T-helper 9 cell (primary cell): ENCODE measurements at regions not wholly inside any gene's neighbourhood (a gene's known extent, or its start where the extent isn't known, plus 50 kb on each side); places are given as distances from the start of the nearest gene placed in this dataset.
"Not testable (repeated sequence)": the region's sequence is repeated elsewhere in the genome, so short reads cannot be mapped to it uniquely, and the experiment has no call there.

Source experiments
- DNase-seq: peaks from one replicate; pipeline ENCODE4 v3.0.0-alpha.2; 2020

DNA sequence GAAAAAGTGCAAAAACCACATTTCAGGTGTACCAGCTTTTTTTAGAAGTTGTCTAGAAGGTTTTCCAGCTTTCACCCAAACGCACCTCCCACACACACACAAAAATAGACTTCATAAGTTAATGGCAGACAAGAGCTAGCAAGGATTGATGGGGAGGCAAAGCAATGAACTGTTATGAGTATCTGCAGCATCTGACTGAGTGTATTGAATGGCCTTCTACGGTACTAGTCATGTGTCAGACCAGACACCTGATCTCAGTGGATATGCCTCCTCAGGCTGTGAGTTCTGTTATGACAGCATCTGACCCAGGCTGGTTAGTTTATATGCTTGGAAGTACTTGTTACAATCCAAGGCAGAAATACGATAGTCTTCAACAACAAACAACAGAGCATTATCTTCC, 406.1 kb upstream of the AUTS2 start:
- DNase-seq: no peak

DNA sequence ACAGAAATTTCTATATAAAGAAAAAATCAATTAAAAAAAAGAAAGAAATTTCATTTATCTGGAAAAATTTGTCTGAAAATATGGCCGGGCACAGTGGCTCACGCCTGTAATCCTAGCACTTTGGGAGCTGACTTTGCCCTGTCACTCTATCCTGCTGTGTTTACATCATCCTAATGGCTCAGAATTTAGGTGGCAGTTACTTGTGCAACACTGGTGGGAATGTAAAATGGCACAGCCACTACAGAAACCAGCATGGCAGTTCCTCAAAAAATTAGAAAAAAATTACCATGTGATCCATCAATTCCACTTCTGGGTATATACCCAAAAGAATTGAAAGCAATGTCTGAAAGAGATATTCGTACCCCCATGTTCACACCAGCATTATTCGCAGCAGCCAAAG, 405.2 kb upstream of the AUTS2 start:
- no peak for DNase-seq

DNA sequence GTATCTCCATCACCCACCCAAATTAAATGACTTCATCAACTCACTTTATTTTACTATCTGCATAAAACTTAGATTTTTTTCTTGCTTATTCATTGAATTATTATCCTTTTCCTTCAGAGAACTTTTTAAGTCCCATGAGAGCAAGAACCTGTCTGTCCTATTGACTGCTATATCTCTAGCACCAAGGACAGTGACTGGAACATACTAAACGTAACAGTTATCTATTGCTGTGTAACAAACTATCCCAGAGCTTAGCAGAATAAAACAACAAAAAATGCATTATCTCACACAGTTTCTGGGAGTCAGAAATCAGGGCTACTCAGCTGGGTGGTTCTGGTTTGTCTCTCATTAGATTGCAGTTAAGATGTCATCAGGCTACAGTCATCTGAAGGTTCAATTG, 401.7 kb upstream of the AUTS2 start:
- no peak for DNase-seq

DNA sequence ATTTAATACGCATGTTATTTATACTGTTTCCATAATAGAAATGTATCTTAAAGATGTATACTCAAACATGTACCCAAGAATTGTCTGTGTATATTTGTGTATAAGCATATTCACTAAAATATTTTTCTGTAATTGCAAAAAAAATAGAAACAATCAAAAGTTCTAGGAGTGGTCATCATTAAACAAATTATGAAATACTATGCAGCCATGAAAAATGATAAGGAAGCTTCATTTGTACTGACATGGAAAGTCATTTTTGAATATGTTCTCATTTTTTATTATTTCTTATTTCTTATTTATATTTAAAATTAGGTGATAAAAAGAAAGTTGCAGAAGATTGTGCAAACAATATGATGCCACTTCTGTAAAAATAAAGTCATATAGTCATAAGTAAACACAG, 400.0 kb upstream of the AUTS2 start:
- DNase-seq: no peak

DNA sequence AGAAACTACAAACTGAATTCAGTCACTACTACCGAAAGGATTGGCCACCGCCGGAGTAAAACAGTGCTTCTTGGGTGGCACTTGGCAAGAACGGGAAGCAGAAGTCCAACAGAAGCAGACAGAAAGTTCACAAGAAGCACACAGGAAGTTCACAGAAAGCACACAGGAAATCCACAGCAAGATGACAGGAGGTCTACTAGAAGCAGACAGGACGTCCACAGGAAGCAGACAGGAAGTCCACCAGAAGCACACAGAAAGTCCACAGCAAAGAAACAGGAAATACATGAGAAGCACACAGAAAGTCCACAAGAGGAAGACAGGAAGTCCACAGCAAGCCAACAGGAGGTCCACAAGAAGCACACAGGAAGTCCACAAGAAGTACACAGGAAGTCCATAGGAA, 399.2 kb upstream of the AUTS2 start:
- no peak for DNase-seq

DNA sequence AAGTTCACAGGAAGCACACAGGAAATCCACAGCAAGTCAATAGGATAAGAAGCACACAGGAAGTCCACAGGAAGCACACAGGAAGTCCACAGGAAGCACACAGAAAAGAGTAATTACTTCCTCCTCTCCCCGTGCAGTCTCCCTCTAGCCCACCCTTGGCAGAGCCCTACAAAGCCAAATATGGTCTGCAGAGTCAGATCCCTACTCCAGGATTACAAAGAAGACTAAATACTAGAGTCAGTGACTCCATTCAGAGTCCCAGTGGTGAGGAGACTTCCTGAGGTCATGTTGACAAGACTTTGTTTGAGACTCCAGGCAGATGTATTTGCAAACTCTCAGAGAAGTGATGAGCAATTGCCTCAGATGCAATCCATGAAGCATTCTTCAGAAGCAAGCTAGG, 398.6 kb upstream of the AUTS2 start:
- no peak for DNase-seq

DNA sequence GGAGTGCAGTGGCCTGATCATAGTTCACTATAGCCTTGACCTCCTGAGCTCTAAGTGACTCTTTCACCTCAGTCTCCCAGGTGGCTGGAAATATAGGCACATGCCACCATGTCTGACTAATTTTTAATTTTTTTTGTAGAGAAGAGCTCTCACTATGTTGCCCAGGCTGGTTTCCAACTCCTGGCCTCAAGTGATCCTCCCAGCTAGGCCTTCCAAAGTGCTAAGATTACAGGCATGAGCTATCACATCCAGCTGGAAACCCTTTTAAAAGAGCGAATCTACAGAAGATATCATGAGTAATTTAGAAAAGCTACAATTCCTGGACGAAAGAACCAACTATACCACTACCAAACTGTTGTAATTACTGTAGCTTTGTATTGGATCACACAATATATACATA, 394.4 kb upstream of the AUTS2 start:
- no peak for DNase-seq

DNA sequence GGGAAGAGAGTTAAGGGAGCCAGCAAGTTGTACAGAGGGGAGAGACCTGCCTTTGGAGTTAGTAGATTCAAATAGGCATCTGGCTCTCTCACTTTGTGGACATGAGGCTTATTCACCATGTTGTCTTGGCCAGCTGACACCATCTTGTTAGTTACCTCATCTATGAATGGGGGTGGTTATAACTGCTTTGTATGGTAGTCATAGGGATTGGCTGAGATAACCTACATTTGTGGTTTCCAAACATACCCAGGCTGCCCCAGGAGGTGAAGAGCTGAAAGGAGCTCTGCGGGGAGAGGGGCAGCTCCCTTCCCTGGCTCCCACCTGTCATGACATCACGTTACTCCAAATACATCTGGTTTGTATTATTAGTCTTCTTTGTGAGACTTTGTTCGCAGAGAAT, 393.3 kb upstream of the AUTS2 start:
- no peak for DNase-seq

DNA sequence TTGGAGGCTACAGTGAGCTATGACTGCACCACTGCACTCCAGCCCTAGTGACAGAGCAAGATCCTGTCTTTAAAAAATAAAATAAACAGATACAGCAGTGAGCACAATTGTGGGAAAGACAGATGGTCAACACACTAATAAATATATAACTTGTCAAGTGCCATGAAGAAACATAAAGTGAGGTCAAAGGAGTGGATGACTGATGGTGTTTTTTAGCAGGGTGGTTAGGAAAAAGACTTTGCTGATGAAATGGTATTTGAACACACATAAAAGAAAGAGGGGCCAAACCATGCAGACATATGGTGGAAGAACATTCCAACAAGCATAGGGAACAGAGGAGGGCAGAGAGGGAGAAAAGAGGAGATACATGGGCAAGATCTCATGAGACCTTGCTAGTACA, 392.7 kb upstream of the AUTS2 start:
- DNase-seq: no peak

DNA sequence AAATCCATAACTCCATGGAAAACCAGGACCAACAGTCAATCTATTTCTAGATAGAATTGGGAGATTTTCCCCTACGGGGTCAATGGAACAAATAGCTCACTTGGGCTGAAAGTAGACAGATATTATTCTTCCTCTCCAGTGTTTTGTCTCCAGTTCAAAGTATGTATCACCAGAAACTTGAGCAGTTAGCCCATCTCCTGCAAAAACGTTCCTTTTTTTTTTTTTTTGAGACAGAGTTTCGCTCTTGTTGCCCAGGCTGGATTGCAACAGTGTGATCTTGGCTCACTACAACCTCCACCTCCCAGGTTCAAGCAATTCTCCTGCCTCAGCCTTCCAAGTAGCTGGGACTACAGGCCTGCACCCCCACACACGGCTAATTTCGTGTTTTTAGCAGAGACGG, 390.0 kb upstream of the AUTS2 start:
- DNase-seq: no peak

DNA sequence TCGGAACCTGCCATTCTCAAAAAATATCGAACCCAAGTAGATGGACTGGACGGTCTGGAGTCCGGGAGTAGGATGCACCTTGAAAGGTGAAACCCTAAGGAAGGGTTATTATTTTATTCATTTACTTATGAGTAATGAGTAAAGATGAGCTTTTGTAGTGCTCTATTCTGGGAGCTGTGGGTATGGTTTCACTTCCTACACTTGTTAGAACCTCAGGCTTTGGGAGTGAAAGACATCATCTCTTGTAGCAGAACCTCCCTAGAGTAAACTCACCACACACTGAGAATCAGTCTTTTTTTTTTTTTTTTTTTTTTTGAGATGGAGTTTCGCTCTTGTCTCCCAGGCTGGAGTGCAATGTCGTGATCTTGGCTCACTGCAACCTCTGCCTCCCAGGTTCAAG, 389.4 kb upstream of the AUTS2 start:
- DNase-seq: no peak

DNA sequence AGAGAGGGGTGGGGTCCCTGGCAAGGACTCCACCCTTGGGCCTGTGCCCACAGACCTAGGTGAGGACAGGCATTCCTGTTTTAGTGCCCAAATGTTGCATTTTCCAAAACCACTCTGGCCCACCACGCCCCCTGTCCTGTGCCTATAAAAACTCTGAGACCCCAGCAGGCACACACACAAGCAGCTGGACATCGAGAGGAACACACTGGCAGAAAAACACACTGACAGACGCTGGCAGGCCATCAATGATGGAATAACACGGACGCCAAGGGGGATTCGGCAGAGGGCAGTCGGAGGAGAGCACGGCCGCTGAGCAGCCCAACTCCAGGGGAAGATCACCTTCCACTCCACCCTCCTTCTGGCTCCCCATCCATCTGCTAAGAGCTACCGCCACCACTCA, 386.9 kb upstream of the AUTS2 start:
- DNase-seq: no peak

DNA sequence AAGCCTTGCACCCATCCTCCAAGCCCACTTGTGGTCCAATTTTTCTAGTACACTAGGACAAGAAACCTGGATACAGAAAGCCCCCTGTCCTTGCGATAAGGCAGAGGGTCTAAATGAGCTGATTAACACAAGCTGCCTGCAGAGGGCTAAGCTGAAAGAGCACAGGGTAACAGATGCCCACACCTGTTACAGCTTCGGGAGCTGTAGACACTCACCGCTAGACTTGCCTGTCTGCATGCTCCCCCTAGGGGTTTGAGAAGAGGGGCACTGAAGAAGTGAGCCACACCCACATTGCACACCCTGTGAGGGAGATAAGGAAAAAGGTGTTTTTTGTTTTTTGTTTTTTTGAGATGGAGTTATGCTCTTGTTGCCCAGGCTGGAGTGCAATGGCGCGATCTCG, 386.5 kb upstream of the AUTS2 start:
- no peak for DNase-seq

DNA sequence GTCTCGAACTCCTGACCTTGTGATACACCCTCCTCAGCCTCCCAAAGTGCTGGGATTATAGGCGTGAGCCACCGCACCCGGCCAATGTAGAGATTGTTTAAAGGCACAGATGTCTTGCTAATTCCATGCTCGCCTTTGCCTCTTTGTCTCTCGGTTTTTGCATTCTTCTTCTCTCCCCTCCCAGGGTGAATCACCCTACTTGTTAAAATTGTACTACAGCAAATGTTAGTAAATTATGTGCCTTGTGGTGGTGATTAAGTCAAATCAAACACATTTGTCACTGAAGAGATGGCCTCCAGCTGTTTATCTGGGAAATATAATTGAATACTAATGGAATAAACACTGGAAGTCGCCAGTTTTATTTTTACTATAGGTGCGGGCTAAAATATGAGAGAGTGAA, 384.4 kb upstream of the AUTS2 start:
- DNase-seq: no peak

DNA sequence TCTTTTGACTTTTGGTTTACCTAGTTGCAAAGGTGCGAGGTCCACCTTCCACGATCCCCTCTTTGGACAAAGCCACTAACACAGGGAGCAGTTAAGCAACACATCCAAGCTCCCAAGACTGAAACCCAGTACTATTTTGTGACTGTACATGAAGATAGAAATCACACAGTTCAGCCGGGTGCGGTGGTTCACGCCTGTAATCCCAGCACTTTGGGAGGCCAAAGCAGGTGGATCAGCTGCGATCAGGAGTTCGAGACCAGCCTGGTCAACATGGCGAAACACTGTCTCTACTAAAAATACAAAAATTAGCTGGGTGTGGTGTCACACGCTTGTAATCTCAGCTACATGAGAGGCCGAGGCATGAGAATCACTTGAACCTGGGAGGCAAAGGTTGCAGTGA, 382.8 kb upstream of the AUTS2 start:
- not testable (repeated sequence) for DNase-seq

DNA sequence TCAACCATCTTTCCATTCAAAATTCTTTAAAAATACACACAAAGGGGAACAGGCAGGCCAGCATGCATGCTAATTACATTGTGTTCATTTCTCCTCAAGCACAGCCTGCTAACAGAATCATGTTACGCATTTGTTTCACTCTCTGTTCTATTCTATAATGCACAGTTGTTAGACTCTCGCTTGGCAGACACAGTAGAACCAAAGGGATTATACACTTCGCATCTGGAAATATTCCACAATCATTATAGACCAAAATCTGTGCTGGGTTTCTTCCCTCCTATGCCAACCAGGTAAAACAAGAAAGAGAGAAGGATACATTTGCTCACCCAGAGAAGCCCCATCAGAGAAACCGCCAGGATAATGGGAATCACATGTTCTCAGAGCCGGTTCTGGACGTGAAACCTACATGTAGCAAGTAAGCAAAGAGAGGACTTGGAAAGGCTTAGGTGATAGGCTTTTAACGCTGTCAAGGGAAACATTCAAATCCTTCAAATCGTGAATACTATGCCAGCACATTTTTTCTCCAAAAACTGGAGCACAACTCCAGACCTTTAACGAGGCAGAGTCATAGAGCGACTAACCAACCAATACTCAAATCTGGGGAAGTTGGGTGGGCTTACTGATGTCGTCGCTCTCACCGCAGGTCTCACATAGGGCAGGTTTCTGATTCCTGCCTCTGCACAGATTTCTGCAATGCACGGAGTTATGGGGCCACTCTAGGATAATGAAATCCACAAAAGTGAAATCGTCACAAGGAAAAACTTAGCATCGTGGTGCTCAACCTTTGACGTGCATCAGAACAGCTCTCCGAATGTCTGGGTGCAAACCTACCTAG, 380.5 kb upstream of the AUTS2 start:
- DNase-seq: no peak

DNA sequence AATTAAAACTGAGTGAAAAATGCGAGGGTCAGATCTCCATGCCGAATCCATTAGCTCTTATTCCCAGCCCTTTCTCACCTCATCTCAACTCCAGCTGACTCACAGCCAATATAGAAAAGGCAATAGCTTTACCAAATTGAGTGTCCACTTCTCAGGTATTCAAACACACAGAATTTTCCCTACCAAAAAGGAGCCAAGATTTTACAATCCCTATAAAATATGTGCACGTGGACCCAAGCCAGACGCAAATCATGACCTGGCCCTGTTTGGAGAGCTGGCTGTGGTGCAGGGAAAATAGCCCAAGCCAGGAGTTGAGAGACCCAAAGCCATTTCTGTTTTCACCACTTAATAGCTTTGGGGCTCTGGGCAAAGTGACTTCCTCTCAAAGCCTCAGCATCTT, 379.7 kb upstream of the AUTS2 start:
- DNase-seq: no peak

DNA sequence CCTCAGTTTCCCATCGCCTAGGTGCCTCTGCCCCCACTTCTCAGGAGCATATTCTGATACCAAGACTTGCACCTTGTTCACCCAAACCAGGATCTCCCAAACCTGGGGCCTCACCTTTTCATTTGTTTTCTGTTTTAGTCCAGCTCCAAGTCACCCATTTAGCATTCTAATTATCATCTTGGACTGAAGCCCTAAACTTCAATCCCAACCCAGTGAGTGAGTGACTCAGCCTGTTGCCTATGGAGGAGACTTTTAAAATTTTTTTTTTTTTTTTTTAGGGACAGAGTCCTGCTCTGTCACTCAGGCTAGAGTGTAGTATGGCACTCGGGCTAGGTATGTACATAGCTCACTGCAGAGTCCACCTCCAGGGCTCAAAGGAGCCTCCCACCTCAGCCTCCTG, 378.9 kb upstream of the AUTS2 start:
- DNase-seq: no peak

DNA sequence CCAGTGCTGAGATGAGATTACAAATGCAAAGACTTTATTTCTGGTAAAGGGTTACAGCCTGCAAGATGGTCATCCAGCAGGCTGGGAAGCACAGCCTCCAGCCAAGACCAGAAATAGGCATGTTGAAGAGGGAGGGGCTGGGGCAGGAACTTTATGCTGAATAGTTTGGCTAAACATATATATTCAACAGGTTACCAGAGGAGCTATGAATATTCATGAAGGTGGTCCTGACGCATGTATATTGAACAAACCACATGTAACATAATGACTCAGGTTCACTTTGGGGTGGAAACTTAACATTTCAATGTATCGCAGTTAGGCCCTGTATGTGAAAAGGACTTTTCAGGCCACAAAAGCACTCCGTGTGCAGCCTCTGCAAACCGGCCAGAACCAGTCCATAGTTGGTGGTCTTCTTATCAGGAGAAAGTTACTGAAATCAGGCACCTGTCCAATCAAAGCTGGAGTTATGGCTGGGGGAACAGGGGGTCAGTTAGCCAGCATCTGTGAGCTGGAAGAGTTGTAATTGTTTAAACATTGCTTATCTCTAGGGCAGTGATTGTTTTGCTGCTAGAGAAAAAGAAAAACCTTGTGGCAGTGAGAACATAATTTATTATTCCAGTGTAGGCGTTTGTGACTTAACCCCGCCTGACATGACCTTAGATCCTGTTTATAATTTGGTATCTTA, 372.9 kb upstream of the AUTS2 start:
- DNase-seq: no peak

DNA sequence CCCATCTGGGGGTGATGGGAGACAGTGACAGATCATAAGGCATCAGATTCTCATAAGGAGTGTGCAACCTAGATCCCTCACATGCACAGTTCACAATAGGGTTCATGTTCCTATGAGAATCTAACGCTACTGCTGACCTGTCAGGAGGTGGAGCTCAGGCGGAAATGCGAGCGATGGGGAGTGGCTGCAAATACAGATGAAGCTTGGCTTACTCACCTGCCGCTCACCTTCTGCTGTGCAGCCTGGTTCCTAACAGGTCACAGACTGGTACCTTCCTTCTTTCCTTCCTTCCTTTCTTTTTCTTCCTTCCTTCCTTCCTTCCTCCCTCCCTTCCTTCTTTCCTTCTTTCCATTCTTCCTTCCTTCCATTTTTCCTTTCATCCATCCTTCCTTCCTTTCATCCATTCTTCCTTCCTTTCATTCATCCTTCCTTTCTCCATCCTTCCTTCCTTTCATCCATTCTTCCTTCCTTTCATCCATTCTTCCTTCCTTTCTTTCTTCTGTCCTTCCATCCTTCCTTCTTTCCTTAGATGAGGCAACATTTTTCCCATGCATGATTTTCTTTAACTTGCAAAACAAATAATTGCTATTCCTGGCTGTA, 370.0 kb upstream of the AUTS2 start:
- no peak for DNase-seq

DNA sequence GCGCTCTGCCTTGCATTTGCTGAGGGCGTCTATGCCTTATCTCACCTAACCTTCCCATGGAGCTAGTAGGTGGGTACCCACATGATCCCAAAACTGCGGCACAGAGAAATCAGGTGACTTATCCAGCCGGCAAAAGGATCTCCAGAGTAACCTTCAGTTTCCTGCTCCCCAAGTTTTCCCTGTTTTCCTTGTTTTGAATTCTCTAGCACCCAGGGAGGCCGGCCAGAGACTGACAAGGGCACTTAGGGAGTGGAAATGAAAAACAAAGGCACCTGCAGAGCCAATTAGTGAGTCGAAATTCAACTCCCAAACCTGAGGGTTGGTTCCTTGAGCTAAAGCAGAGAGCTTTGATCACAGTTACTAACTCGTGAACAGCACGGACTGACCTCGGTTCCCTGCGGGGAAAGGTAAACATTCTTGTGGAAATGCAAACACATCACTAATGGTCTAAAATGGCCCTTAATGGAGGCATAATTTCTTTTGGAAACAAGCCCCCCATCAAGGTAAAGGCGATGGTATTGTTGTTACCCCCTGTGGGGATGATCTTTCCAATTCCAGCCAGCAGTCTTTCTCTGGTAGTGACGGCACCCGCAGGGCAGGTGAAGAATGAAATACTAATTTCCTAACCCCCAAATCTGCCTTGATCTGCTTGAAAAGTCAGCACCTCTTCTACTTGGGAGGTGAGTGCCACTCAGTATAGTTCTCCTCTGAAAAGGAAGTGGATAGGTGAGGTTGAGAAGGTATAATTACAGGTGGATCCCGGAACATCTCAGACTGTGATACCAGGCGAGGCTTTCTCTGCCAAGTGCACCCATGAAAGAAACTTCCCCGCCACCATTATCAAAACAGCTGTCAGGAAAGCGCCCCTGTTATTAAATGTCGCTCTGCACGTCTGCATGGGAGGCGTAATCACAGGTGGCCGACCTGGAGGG, 365.6 kb upstream of the AUTS2 start:
- DNase-seq: no peak

DNA sequence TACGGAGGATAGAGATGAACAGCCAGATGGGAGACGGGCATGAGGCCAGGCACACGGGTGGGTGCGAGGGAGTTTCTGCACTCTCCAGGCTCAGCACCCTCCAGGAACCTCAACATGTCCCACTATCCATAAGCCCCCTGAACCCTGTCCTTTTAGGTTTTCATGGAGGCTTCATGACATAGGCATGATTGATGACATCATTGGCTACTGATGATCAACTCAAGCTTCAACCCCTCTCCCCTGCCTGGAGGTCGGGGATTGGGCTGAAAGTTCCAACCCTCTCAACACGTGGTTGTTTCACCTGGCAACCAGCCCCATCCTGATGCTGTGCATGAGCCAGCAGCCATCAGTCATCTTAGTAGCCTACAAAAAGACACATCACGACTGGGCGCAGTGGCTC, 360.7 kb upstream of the AUTS2 start:
- no peak for DNase-seq

DNA sequence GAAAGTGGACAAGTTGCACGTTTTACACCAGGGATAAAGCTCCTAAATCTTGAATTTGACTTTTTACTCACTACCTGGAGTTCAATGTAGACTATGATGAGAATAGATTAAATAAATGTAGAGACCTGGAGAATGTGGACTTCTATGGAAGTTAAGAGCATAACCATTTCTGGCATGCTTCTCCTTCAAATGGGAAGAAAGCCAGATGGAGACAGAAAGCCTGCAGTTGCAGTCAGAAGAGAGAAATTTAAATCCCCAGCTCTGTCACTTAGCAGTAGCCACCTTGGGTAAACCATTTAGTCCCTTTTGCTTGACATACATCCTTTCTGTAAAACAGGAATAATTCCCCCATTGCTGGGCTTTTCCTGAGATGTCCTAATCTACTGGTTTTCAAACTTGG, 355.3 kb upstream of the AUTS2 start:
- DNase-seq: no peak
